C1 segment of cervical spinal cord (tissue), 14 donors: ENCODE measurements at regions not wholly inside any gene's neighbourhood (a gene's known extent, or its start where the extent isn't known, plus 50 kb on each side); places are given as distances from the start of the nearest gene placed in this dataset.
A peak's percentile ranks its signal among the peaks of the same experiment; 100 is the strongest.
"Not testable (repeated sequence)": the region's sequence is repeated elsewhere in the genome, so short reads cannot be mapped to it uniquely, and the experiment has no call there.

Experiments
- DNase-seq, 14 donors: peaks; one replicate each; lab custom pipeline; 2025; lab: John Stamatoyannopoulos, UW

- no peak for DNase-seq
Measured at GRCh38 chr16:62272035-62272434, 235.8 kb upstream of the CDH8 start.

- DNase-seq: no peak
Measured at GRCh38 chr16:62261760-62262159, 225.5 kb upstream of the CDH8 start.

GRCh38 chr16:62258931-62259435 is 222.7 kb upstream of the CDH8 start:
- DNase-seq: not testable (repeated sequence)

GRCh38 chr16:62256406-62256805 is 220.2 kb upstream of the CDH8 start:
- no peak for DNase-seq

GRCh38 chr16:62254847-62255246 is 218.6 kb upstream of the CDH8 start:
- DNase-seq: no peak

- DNase-seq: no peak
Measured at GRCh38 chr16:62254372-62254771, 218.1 kb upstream of the CDH8 start.

- no peak for DNase-seq
Measured at GRCh38 chr16:62253966-62254365, 217.7 kb upstream of the CDH8 start.

GRCh38 chr16:62249069-62249468 is 212.8 kb upstream of the CDH8 start:
- DNase-seq: no peak

- DNase-seq: no peak
Measured at GRCh38 chr16:62240722-62241121, 204.5 kb upstream of the CDH8 start.

- DNase-seq: peak in 11 of 14 donors; percentile 2 to 63 (median 45)
Measured at GRCh38 chr16:62225675-62226074, 189.4 kb upstream of the CDH8 start.

- DNase-seq: no peak
Measured at GRCh38 chr16:62224646-62225209, 188.5 kb upstream of the CDH8 start.

GRCh38 chr16:62216837-62217236 is 180.6 kb upstream of the CDH8 start:
- no peak for DNase-seq

GRCh38 chr16:62213763-62214162 is 177.5 kb upstream of the CDH8 start:
- no peak for DNase-seq

- DNase-seq: no peak
Measured at GRCh38 chr16:62208934-62209333, 172.7 kb upstream of the CDH8 start.

- no peak for DNase-seq
Measured at GRCh38 chr16:62205459-62205858, 169.2 kb upstream of the CDH8 start.

GRCh38 chr16:62201911-62202310 is 165.7 kb upstream of the CDH8 start:
- DNase-seq: no peak

GRCh38 chr16:62194828-62195227 is 158.6 kb upstream of the CDH8 start:
- DNase-seq: no peak

GRCh38 chr16:62190426-62190825 is 154.2 kb upstream of the CDH8 start:
- no peak for DNase-seq

- DNase-seq: no peak
Measured at GRCh38 chr16:62177351-62178203, 141.3 kb upstream of the CDH8 start.

GRCh38 chr16:62170642-62171041 is 134.4 kb upstream of the CDH8 start:
- DNase-seq: no peak

GRCh38 chr16:62167551-62167950 is 131.3 kb upstream of the CDH8 start:
- DNase-seq: no peak

GRCh38 chr16:62157544-62157943 is 121.3 kb upstream of the CDH8 start:
- no peak for DNase-seq

GRCh38 chr16:62156971-62157370 is 120.7 kb upstream of the CDH8 start:
- DNase-seq: no peak
